ENCODE measurements at regions not wholly inside any gene's neighbourhood (a gene's known extent, or its start where the extent isn't known, plus 50 kb on each side); places are given as distances from the start of the nearest gene placed in this dataset.

- peak; percentile 30 for TF ChIP-seq CTCF (IDR thresholded peaks at IDR 0.05)
- Mint-ChIP-seq H3K36me3 (ENCODE audit: low read depth) (no peaks in the 10 kb centered on the region), H3K4me3 (ENCODE audit: unreplicated experiment) (no peak overlapping the region), H3K4me1 (ENCODE audit: low read depth) (peaks cover 20% of the 10 kb centered on the region), H3K27me3 (ENCODE audit: low read depth) (no peaks in the 10 kb centered on the region), H3K27ac (ENCODE audit: unreplicated experiment) (no peak overlapping the region), H3K9me3 (ENCODE audit: low read depth) (no peaks in the 10 kb centered on the region)
- DNase-seq (ENCODE audit: low spot score), result no peak
These were observed 367.1 kb downstream of the HRH4 start for GRCh38 chr18:24827501-24827900.

- Mint-ChIP-seq H3K4me1 (ENCODE audit: low read depth) (peaks cover 14% of the 10 kb centered on the region), H3K9me3 (ENCODE audit: low read depth) (no peaks in the 10 kb centered on the region)
- TF ChIP-seq CTCF (IDR thresholded peaks at IDR 0.05), result no peak
These were observed 370.6 kb downstream of the HRH4 start for GRCh38 chr18:24831081-24831480.

GRCh38 chr18:24831871-24832665 lies 371.6 kb downstream of the HRH4 start:
- H3K9me3 Mint-ChIP-seq (ENCODE audit: low read depth), result no peaks in the 10 kb centered on the region
- H3K27me3 Mint-ChIP-seq (ENCODE audit: low read depth), result no peaks in the 10 kb centered on the region
- TF ChIP-seq CTCF (IDR thresholded peaks at IDR 0.05), result no peak
- no peak for DNase-seq (ENCODE audit: low spot score)
- H3K36me3 Mint-ChIP-seq (ENCODE audit: low read depth), result no peaks in the 10 kb centered on the region
- no peak overlapping the region for H3K27ac Mint-ChIP-seq (ENCODE audit: unreplicated experiment)
- no peak overlapping the region for H3K4me3 Mint-ChIP-seq (ENCODE audit: unreplicated experiment)
- peaks cover 18% of the 10 kb centered on the region for H3K4me1 Mint-ChIP-seq (ENCODE audit: low read depth)

More at GRCh38 chr18:24831081-24831480, 370.6 kb downstream of the HRH4 start:
- Mint-ChIP-seq H3K36me3 (ENCODE audit: low read depth) (no peaks in the 10 kb centered on the region), H3K27me3 (ENCODE audit: low read depth) (no peaks in the 10 kb centered on the region), H3K27ac (ENCODE audit: unreplicated experiment) (no peak overlapping the region), H3K4me3 (ENCODE audit: unreplicated experiment) (no peak overlapping the region)
- DNase-seq (ENCODE audit: low spot score), result no peak

- H3K27ac Mint-ChIP-seq (ENCODE audit: unreplicated experiment), result no peak overlapping the region
- no peak for TF ChIP-seq CTCF (IDR thresholded peaks at IDR 0.05)
- H3K4me3 Mint-ChIP-seq (ENCODE audit: unreplicated experiment), result no peak overlapping the region
These were observed 375.3 kb downstream of the HRH4 start for GRCh38 chr18:24835751-24836150.

GRCh38 chr18:24837066-24837465 lies 376.6 kb downstream of the HRH4 start:
- Mint-ChIP-seq H3K9me3 (ENCODE audit: low read depth) (no peaks in the 10 kb centered on the region), H3K4me3 (ENCODE audit: unreplicated experiment) (no peak overlapping the region), H3K27ac (ENCODE audit: unreplicated experiment) (peak overlapping the region; percentile 37), H3K4me1 (ENCODE audit: low read depth) (peaks cover 14% of the 10 kb centered on the region), H3K27me3 (ENCODE audit: low read depth) (no peaks in the 10 kb centered on the region), H3K36me3 (ENCODE audit: low read depth) (no peaks in the 10 kb centered on the region)
- TF ChIP-seq CTCF (IDR thresholded peaks at IDR 0.05), result no peak
- DNase-seq (ENCODE audit: low spot score), result no peak

More at GRCh38 chr18:24835751-24836150, 375.3 kb downstream of the HRH4 start:
- peaks cover 20% of the 10 kb centered on the region for H3K4me1 Mint-ChIP-seq (ENCODE audit: low read depth)
- no peaks in the 10 kb centered on the region for H3K27me3 Mint-ChIP-seq (ENCODE audit: low read depth)
- no peaks in the 10 kb centered on the region for H3K9me3 Mint-ChIP-seq (ENCODE audit: low read depth)
- no peaks in the 10 kb centered on the region for H3K36me3 Mint-ChIP-seq (ENCODE audit: low read depth)
- DNase-seq (ENCODE audit: low spot score), result no peak

Data from chondrocyte (in vitro differentiated cells).